PC-3 (cell line): ENCODE measurements at regions not wholly inside any gene's neighbourhood (a gene's known extent, or its start where the extent isn't known, plus 50 kb on each side); places are given as distances from the start of the nearest gene placed in this dataset.

Experiments used
- ATAC-seq: fragments of 200-7000 bp; cut with Tn5 transposase; 2 replicates; pipeline ENCODE4 v1.9.1; 2020; ENCODE audit warnings: mild to moderate bottlenecking, moderate library complexity
- BruUV-seq: library from RNA; stranded (reverse); fragments of 400-500 nt; replicated peaks from 2 replicates; lab custom pipeline; 2021; lab: Mats Ljungman, UMichigan
- CTCF ChIA-PET: fragments of 300-600 bp; sonication (Branson Sonifier 250); formaldehyde crosslinking; loops from one replicate; lab custom pipeline; 2022; ENCODE audit warnings: antibody characterized with exemption; lab: Charles Lee
- POLR2A ChIA-PET: fragments of 300-600 bp; sonication (Branson Sonifier 250); formaldehyde crosslinking; loops from one replicate; lab custom pipeline; 2022; ENCODE audit warnings: antibody characterized with exemption; ENCODE audit not compliant: unreplicated experiment; lab: Charles Lee
- DNase-seq: peaks from one replicate; pipeline ENCODE4 v3.0.0-alpha.2; 2015
- H2AFZ ChIP-seq: fragments of 300-600 bp; sonication (generic); 2 replicates; pipeline ENCODE4 v1.6.0; 2016; ENCODE audit warnings: antibody characterized with exemption, low read length
- H3F3A ChIP-seq: fragments of 300-600 bp; sonication (generic); one replicate; pipeline ENCODE4 v1.6.0; 2017; ENCODE audit warnings: antibody characterized with exemption, low read length, control low read depth, mild to moderate bottlenecking; ENCODE audit not compliant: unreplicated experiment
- H3K27ac ChIP-seq: fragments of 300-600 bp; sonication (generic); 2 replicates; pipeline ENCODE4 v1.5.1; 2016; ENCODE audit warnings: mild to moderate bottlenecking, low read length
- H3K27me3 ChIP-seq: fragments of 300-600 bp; sonication (generic); 2 replicates; pipeline ENCODE4 v1.6.1; 2016; ENCODE audit warnings: low read length, mixed read lengths
- H3K36me3 ChIP-seq: fragments of 300-600 bp; sonication (generic); 2 replicates; pipeline ENCODE4 v1.6.1; 2016; ENCODE audit warnings: low read depth, mixed run types, low read length, mixed read lengths
- H3K4me1 ChIP-seq: fragments of 300-600 bp; sonication (generic); 2 replicates; pipeline ENCODE4 v1.5.1; 2016; ENCODE audit warnings: low read length; ENCODE audit not compliant: insufficient read depth
- H3K4me2 ChIP-seq: fragments of 300-600 bp; sonication (generic); 2 replicates; pipeline ENCODE4 v1.6.0; 2016; ENCODE audit warnings: low read length
- H3K4me3 ChIP-seq: fragments of 300-600 bp; sonication (generic); 2 replicates; pipeline ENCODE4 v1.5.1; 2016; ENCODE audit warnings: mild to moderate bottlenecking, low read length, mixed read lengths
- H3K79me2 ChIP-seq: fragments of 300-600 bp; sonication (generic); 2 replicates; pipeline ENCODE4 v1.6.1; 2017; ENCODE audit warnings: low read length, mixed read lengths
- H3K9ac ChIP-seq: fragments of 300-600 bp; sonication (generic); 2 replicates; pipeline ENCODE4 v1.6.0; 2016; ENCODE audit warnings: mild to moderate bottlenecking, low read length
- H3K9me2 ChIP-seq: fragments of 300-600 bp; sonication (generic); replicated peaks from 2 replicates; pipeline ENCODE4 v1.6.1; 2016; ENCODE audit warnings: mixed run types, low read length, mixed read lengths
- H3K9me3 ChIP-seq: fragments of 300-600 bp; sonication (generic); 2 replicates; pipeline ENCODE4 v1.6.1; 2016; ENCODE audit warnings: low read length, mixed read lengths
- H4K20me1 ChIP-seq: fragments of 300-600 bp; sonication (generic); 2 replicates; pipeline ENCODE4 v1.6.1; 2016; ENCODE audit warnings: low read length, mixed read lengths
- EZH2 ChIP-seq: fragments of 300-600 bp; sonication (generic); IDR thresholded peaks from one replicate; pipeline ENCODE4 v1.6.1; 2017; ENCODE audit warnings: antibody characterized with exemption, mild to moderate bottlenecking, low read length; ENCODE audit not compliant: unreplicated experiment
- EZH2phosphoT487 ChIP-seq: fragments of 300-600 bp; sonication (generic); IDR thresholded peaks from 2 replicates; pipeline ENCODE4 v1.6.1; 2018; ENCODE audit warnings: mild to moderate bottlenecking, antibody characterized with exemption, low read length, borderline replicate concordance
- intact Hi-C: fragments of 100-400 bp; cut with micrococcal nuclease; formaldehyde crosslinking; loops from 2 replicates; pipeline ENCODE4 v1.9.0; 2023
- TF ChIP-seq, protein P1 (sequence below): fragments of 300-600 bp; sonication (generic); conservative IDR thresholded peaks from 2 replicates; pipeline ENCODE4 v1.5.1; 2017; ENCODE audit warnings: antibody characterized with exemption, low read depth, mild to moderate bottlenecking, low read length

DNA sequence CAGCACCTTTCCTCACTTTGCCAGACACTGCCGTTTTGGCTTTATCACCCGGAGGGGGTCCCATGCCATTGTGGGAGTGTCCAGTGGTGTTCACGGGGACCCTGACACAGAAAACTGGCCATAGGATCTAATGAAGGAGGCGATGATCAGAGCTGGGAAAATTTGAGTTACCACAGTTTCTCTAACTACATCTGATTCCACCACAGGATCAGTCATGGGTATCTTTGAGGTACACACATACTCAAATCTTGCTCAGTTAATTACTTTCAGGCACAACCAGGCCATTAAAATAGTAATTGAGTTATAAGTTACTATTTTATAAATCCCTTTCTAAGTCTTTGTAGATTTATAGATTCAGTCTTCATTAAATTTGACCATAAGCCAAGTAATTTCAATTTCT, 215.1 kb downstream of the PRL start:
- no peak overlapping the region for H3K27ac ChIP-seq
- no peaks in the 10 kb centered on the region for H4K20me1 ChIP-seq
- intact Hi-C loops: no loop called here
- DNase-seq: no peak
- H3K36me3 ChIP-seq: no peaks in the 10 kb centered on the region
- H3K27me3 ChIP-seq: no peaks in the 10 kb centered on the region
- BruUV-seq: no TSS peak
- ATAC-seq: no peak
- no peaks in the 10 kb centered on the region for H3K9me2 ChIP-seq
- H3K9ac ChIP-seq: no peak overlapping the region
- no peak overlapping the region for H3K4me2 ChIP-seq
- H2AFZ ChIP-seq: no peak overlapping the region
- H3K79me2 ChIP-seq: no peaks in the 10 kb centered on the region
- no peak overlapping the region for H3K4me3 ChIP-seq
- H3K4me1 ChIP-seq: no peaks in the 10 kb centered on the region
- ChIA-PET CTCF (no interaction called here), POLR2A (no interaction called here)
- TF ChIP-seq EZH2 (no peak), EZH2phosphoT487 (no peak)
- TF ChIP-seq, protein P1, sequence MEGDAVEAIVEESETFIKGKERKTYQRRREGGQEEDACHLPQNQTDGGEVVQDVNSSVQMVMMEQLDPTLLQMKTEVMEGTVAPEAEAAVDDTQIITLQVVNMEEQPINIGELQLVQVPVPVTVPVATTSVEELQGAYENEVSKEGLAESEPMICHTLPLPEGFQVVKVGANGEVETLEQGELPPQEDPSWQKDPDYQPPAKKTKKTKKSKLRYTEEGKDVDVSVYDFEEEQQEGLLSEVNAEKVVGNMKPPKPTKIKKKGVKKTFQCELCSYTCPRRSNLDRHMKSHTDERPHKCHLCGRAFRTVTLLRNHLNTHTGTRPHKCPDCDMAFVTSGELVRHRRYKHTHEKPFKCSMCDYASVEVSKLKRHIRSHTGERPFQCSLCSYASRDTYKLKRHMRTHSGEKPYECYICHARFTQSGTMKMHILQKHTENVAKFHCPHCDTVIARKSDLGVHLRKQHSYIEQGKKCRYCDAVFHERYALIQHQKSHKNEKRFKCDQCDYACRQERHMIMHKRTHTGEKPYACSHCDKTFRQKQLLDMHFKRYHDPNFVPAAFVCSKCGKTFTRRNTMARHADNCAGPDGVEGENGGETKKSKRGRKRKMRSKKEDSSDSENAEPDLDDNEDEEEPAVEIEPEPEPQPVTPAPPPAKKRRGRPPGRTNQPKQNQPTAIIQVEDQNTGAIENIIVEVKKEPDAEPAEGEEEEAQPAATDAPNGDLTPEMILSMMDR: no peak
- H3F3A ChIP-seq: no peaks in the 10 kb centered on the region
- H3K9me3 ChIP-seq: no peaks in the 10 kb centered on the region

DNA sequence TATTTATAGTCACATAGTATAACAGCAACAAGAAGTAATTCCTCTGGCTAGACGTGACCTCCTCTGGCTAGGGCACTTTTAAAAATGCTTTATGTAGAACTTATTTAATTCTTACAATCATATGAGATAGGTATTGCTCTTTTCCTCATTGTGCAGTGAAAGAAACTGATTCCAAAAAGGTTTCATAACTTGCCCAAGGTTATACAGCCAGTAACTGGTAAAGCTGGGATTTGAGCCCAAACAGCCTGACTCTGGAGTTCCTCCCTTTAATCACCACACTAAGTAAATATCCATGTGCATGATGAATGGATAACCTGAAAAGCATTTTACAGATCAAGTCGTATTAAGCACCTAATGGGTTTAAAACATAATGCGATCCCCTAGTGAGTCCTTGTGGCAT, 214.6 kb downstream of the PRL start:
- no peaks in the 10 kb centered on the region for H3K27me3 ChIP-seq
- CTCF ChIA-PET: no interaction called here
- H3K9ac ChIP-seq: no peak overlapping the region
- no peaks in the 10 kb centered on the region for H4K20me1 ChIP-seq
- no peaks in the 10 kb centered on the region for H3K79me2 ChIP-seq
- H3K9me3 ChIP-seq: no peaks in the 10 kb centered on the region
- no peak overlapping the region for H3K4me3 ChIP-seq
- no peak overlapping the region for H3K27ac ChIP-seq
- no peaks in the 10 kb centered on the region for H3K4me1 ChIP-seq
- intact Hi-C loops: no loop called here
- peak; percentile 88 for ATAC-seq
- no peaks in the 10 kb centered on the region for H3K36me3 ChIP-seq
- peak; percentile 35 for DNase-seq
- no peaks in the 10 kb centered on the region for H3K9me2 ChIP-seq
- H2AFZ ChIP-seq: no peak overlapping the region
- H3F3A ChIP-seq: no peaks in the 10 kb centered on the region
- no peak overlapping the region for H3K4me2 ChIP-seq
- no TSS peak for BruUV-seq
- TF ChIP-seq, protein P1: no peak
- TF ChIP-seq EZH2 (no peak), EZH2phosphoT487 (no peak)
- POLR2A ChIA-PET: no interaction called here

DNA sequence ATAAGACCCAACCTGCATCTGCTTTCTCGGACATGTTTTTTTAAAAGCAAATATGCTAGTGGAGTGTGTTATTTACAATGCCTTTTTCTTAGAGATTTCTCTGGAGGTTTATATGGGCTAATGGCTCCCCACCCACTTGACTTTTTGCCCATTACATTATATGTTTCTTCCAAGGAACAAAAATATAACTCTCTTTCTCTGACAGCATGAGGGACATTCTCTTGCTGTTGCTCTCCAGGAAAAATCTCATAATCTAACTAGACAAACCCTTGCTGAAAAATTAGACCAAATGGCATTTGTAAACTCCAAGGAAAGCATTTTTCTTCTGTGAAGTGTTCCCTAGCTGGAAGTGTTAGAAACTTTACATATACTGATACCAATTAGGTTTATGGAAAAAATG, 213.7 kb downstream of the PRL start:
- ChIA-PET POLR2A (no interaction called here), CTCF (no interaction called here)
- H3K4me1 ChIP-seq: no peaks in the 10 kb centered on the region
- H3K4me3 ChIP-seq: no peak overlapping the region
- H2AFZ ChIP-seq: no peak overlapping the region
- no peak for DNase-seq
- TF ChIP-seq, protein P1: no peak
- TF ChIP-seq EZH2phosphoT487: no peak
- no peak for TF ChIP-seq EZH2
- no peak overlapping the region for H3K9ac ChIP-seq
- H4K20me1 ChIP-seq: no peaks in the 10 kb centered on the region
- H3K9me3 ChIP-seq: no peaks in the 10 kb centered on the region
- no peaks in the 10 kb centered on the region for H3K27me3 ChIP-seq
- no peak overlapping the region for H3K4me2 ChIP-seq
- H3K27ac ChIP-seq: no peak overlapping the region
- no TSS peak for BruUV-seq
- H3K36me3 ChIP-seq: no peaks in the 10 kb centered on the region
- no peaks in the 10 kb centered on the region for H3F3A ChIP-seq
- ATAC-seq: no peak
- H3K9me2 ChIP-seq: no peaks in the 10 kb centered on the region
- no peaks in the 10 kb centered on the region for H3K79me2 ChIP-seq
- intact Hi-C loops: no loop called here
